ENCODE measurements at regions not wholly inside any gene's neighbourhood (a gene's known extent, or its start where the extent isn't known, plus 50 kb on each side); places are given as distances from the start of the nearest gene placed in this dataset.

GRCh38 chr12:98001430-98001829, 514.0 kb upstream of the TMPO start:
- intact Hi-C loops (cut with DNase I, micrococcal nuclease): no loop called here
- Mint-ChIP-seq H3K9me3 (ENCODE audit: low read depth) (no peaks in the 10 kb centered on the region), H3K4me1 (no peaks in the 10 kb centered on the region), H3K27me3 (peaks cover 11% of the 10 kb centered on the region), H3K27ac (no peak overlapping the region), H3K36me3 (ENCODE audit: low read depth) (no peaks in the 10 kb centered on the region), H3K4me3 (no peak overlapping the region)
- CTCF ChIA-PET: interaction anchor here (0.5 to 0.6 kb wide), 3 partner anchors 15 to 1427 kb away, joined by 3 to 4 read pairs (median 3); no protein-coding TSS in a partner anchor
- DNase-seq (no peak), ATAC-seq (no peak)
- POLR2A ChIA-PET: no interaction called here

- no peak overlapping the region for H3K27ac Mint-ChIP-seq
- POLR2A ChIA-PET: no interaction called here
- no peaks in the 10 kb centered on the region for H3K36me3 Mint-ChIP-seq (ENCODE audit: low read depth)
- intact Hi-C loops (cut with DNase I, micrococcal nuclease): loop anchor here in 1 of 2 experiments (2.0 kb wide), 1 partner anchor 1016 kb away; no protein-coding TSS in a partner anchor
- DNase-seq (peak; percentile 58), ATAC-seq (no peak)
- H3K9me3 Mint-ChIP-seq (ENCODE audit: low read depth): no peaks in the 10 kb centered on the region
- CTCF ChIA-PET: interaction anchor here (0.6 to 1.1 kb wide), 5 partner anchors 17 to 715 kb away, joined by 3 read pairs; no protein-coding TSS in a partner anchor
- H3K4me1 Mint-ChIP-seq: no peaks in the 10 kb centered on the region
- no peak overlapping the region for H3K4me3 Mint-ChIP-seq
- H3K27me3 Mint-ChIP-seq: peaks cover 11% of the 10 kb centered on the region
These were observed 512.4 kb upstream of the TMPO start for GRCh38 chr12:98002887-98003493.

GRCh38 chr12:98007963-98008362, 507.4 kb upstream of the TMPO start:
- ATAC-seq: no peak

GRCh38 chr12:98013560-98013959, 501.8 kb upstream of the TMPO start:
- Mint-ChIP-seq H3K27me3 (peaks cover 2% of the 10 kb centered on the region), H3K36me3 (ENCODE audit: low read depth) (no peaks in the 10 kb centered on the region), H3K9me3 (ENCODE audit: low read depth) (no peaks in the 10 kb centered on the region), H3K27ac (no peak overlapping the region), H3K4me3 (no peak overlapping the region), H3K4me1 (no peaks in the 10 kb centered on the region)
- CTCF ChIA-PET: no interaction called here
- POLR2A ChIA-PET: no interaction called here
- intact Hi-C loops (cut with DNase I, micrococcal nuclease): no loop called here
- no peak for DNase-seq
- no peak for ATAC-seq

More at GRCh38 chr12:98007963-98008362, 507.4 kb upstream of the TMPO start:
- POLR2A ChIA-PET: no interaction called here
- Mint-ChIP-seq H3K4me3 (no peak overlapping the region), H3K4me1 (no peaks in the 10 kb centered on the region), H3K9me3 (ENCODE audit: low read depth) (no peaks in the 10 kb centered on the region), H3K36me3 (ENCODE audit: low read depth) (no peaks in the 10 kb centered on the region), H3K27me3 (peaks cover 12% of the 10 kb centered on the region), H3K27ac (no peak overlapping the region)
- intact Hi-C loops (cut with DNase I, micrococcal nuclease): no loop called here
- DNase-seq: no peak
- CTCF ChIA-PET: no interaction called here

GRCh38 chr12:98018836-98019235, 496.6 kb upstream of the TMPO start:
- Mint-ChIP-seq H3K4me3 (no peak overlapping the region), H3K4me1 (no peaks in the 10 kb centered on the region), H3K36me3 (ENCODE audit: low read depth) (no peaks in the 10 kb centered on the region), H3K27ac (no peak overlapping the region), H3K27me3 (no peaks in the 10 kb centered on the region), H3K9me3 (ENCODE audit: low read depth) (peaks cover 2% of the 10 kb centered on the region)
- ChIA-PET POLR2A (no interaction called here), CTCF (no interaction called here)
- DNase-seq: no peak
- ATAC-seq: no peak
- intact Hi-C loops (cut with DNase I, micrococcal nuclease): no loop called here

- H3K4me3 Mint-ChIP-seq: no peak overlapping the region
These were observed 495.0 kb upstream of the TMPO start for GRCh38 chr12:98020376-98020775.

GRCh38 chr12:98022961-98023360, 492.4 kb upstream of the TMPO start:
- H3K4me1 Mint-ChIP-seq: no peaks in the 10 kb centered on the region
- CTCF ChIA-PET: no interaction called here
- DNase-seq: no peak
- H3K36me3 Mint-ChIP-seq (ENCODE audit: low read depth): no peaks in the 10 kb centered on the region
- no peak overlapping the region for H3K27ac Mint-ChIP-seq
- no peak for ATAC-seq
- intact Hi-C loops (cut with DNase I, micrococcal nuclease): no loop called here
- peaks cover 2% of the 10 kb centered on the region for H3K9me3 Mint-ChIP-seq (ENCODE audit: low read depth)
- POLR2A ChIA-PET: no interaction called here
- H3K27me3 Mint-ChIP-seq: no peaks in the 10 kb centered on the region
- H3K4me3 Mint-ChIP-seq: no peak overlapping the region

More at GRCh38 chr12:98020376-98020775, 495.0 kb upstream of the TMPO start:
- H3K9me3 Mint-ChIP-seq (ENCODE audit: low read depth): peaks cover 2% of the 10 kb centered on the region
- no peak for DNase-seq
- CTCF ChIA-PET: no interaction called here
- H3K27me3 Mint-ChIP-seq: no peaks in the 10 kb centered on the region
- POLR2A ChIA-PET: no interaction called here
- no peak for ATAC-seq
- no peak overlapping the region for H3K27ac Mint-ChIP-seq
- no peaks in the 10 kb centered on the region for H3K4me1 Mint-ChIP-seq
- intact Hi-C loops (cut with DNase I, micrococcal nuclease): no loop called here
- H3K36me3 Mint-ChIP-seq (ENCODE audit: low read depth): no peaks in the 10 kb centered on the region

- DNase-seq (no peak), ATAC-seq (no peak)
- no peaks in the 10 kb centered on the region for H3K27me3 Mint-ChIP-seq
- no peak overlapping the region for H3K27ac Mint-ChIP-seq
- H3K4me3 Mint-ChIP-seq: no peak overlapping the region
- intact Hi-C loops (cut with DNase I, micrococcal nuclease): no loop called here
- H3K36me3 Mint-ChIP-seq (ENCODE audit: low read depth): no peaks in the 10 kb centered on the region
- ChIA-PET CTCF (no interaction called here), POLR2A (no interaction called here)
- no peaks in the 10 kb centered on the region for H3K4me1 Mint-ChIP-seq
- H3K9me3 Mint-ChIP-seq (ENCODE audit: low read depth): peaks cover 4% of the 10 kb centered on the region
These were observed 477.8 kb upstream of the TMPO start for GRCh38 chr12:98037401-98038140.

- H3K27ac Mint-ChIP-seq: no peak overlapping the region
- CTCF ChIA-PET: no interaction called here
- H3K4me1 Mint-ChIP-seq: no peaks in the 10 kb centered on the region
- POLR2A ChIA-PET: no interaction called here
- DNase-seq (no peak), ATAC-seq (no peak)
- H3K4me3 Mint-ChIP-seq: no peak overlapping the region
- intact Hi-C loops (cut with DNase I, micrococcal nuclease): no loop called here
- no peaks in the 10 kb centered on the region for H3K36me3 Mint-ChIP-seq (ENCODE audit: low read depth)
- peaks cover 3% of the 10 kb centered on the region for H3K27me3 Mint-ChIP-seq
- H3K9me3 Mint-ChIP-seq (ENCODE audit: low read depth): peaks cover 4% of the 10 kb centered on the region
These were observed 472.7 kb upstream of the TMPO start for GRCh38 chr12:98042668-98043067.

- no peak overlapping the region for H3K27ac Mint-ChIP-seq
- H3K27me3 Mint-ChIP-seq: peaks cover 3% of the 10 kb centered on the region
- H3K4me1 Mint-ChIP-seq: no peaks in the 10 kb centered on the region
- H3K36me3 Mint-ChIP-seq (ENCODE audit: low read depth): no peaks in the 10 kb centered on the region
- CTCF ChIA-PET: interaction anchor here (0.7 kb wide), 1 partner anchor 446 kb away, joined by 3 read pairs; no protein-coding TSS in a partner anchor
- POLR2A ChIA-PET: no interaction called here
- DNase-seq (no peak), ATAC-seq (no peak)
- intact Hi-C loops (cut with DNase I, micrococcal nuclease): no loop called here
- H3K9me3 Mint-ChIP-seq (ENCODE audit: low read depth): no peaks in the 10 kb centered on the region
- no peak overlapping the region for H3K4me3 Mint-ChIP-seq
These were observed 470.0 kb upstream of the TMPO start for GRCh38 chr12:98045395-98045794.

- Mint-ChIP-seq H3K9me3 (ENCODE audit: low read depth) (no peaks in the 10 kb centered on the region), H3K27ac (no peak overlapping the region), H3K4me1 (no peaks in the 10 kb centered on the region), H3K27me3 (peaks cover 3% of the 10 kb centered on the region), H3K4me3 (no peak overlapping the region), H3K36me3 (ENCODE audit: low read depth) (no peaks in the 10 kb centered on the region)
- CTCF ChIA-PET: no interaction called here
- DNase-seq: no peak
- intact Hi-C loops (cut with DNase I, micrococcal nuclease): no loop called here
- POLR2A ChIA-PET: no interaction called here
- ATAC-seq: no peak
These were observed 467.1 kb upstream of the TMPO start for GRCh38 chr12:98048326-98048725.

- no peak overlapping the region for H3K27ac Mint-ChIP-seq
- DNase-seq (no peak), ATAC-seq (no peak)
- no peak overlapping the region for H3K4me3 Mint-ChIP-seq
- no peaks in the 10 kb centered on the region for H3K27me3 Mint-ChIP-seq
- ChIA-PET CTCF (interaction anchor here (1.2 kb wide), 2 partner anchors 12 to 50 kb away, joined by 3 read pairs; no protein-coding TSS in a partner anchor), POLR2A (no interaction called here)
- intact Hi-C loops (cut with DNase I, micrococcal nuclease): no loop called here
- H3K36me3 Mint-ChIP-seq (ENCODE audit: low read depth): no peaks in the 10 kb centered on the region
- H3K4me1 Mint-ChIP-seq: no peaks in the 10 kb centered on the region
- H3K9me3 Mint-ChIP-seq (ENCODE audit: low read depth): no peaks in the 10 kb centered on the region
These were observed 462.2 kb upstream of the TMPO start for GRCh38 chr12:98053202-98053601.
